ENCODE measurements at regions not wholly inside any gene's neighbourhood (a gene's known extent, or its start where the extent isn't known, plus 50 kb on each side); places are given as distances from the start of the nearest gene placed in this dataset.

DNA sequence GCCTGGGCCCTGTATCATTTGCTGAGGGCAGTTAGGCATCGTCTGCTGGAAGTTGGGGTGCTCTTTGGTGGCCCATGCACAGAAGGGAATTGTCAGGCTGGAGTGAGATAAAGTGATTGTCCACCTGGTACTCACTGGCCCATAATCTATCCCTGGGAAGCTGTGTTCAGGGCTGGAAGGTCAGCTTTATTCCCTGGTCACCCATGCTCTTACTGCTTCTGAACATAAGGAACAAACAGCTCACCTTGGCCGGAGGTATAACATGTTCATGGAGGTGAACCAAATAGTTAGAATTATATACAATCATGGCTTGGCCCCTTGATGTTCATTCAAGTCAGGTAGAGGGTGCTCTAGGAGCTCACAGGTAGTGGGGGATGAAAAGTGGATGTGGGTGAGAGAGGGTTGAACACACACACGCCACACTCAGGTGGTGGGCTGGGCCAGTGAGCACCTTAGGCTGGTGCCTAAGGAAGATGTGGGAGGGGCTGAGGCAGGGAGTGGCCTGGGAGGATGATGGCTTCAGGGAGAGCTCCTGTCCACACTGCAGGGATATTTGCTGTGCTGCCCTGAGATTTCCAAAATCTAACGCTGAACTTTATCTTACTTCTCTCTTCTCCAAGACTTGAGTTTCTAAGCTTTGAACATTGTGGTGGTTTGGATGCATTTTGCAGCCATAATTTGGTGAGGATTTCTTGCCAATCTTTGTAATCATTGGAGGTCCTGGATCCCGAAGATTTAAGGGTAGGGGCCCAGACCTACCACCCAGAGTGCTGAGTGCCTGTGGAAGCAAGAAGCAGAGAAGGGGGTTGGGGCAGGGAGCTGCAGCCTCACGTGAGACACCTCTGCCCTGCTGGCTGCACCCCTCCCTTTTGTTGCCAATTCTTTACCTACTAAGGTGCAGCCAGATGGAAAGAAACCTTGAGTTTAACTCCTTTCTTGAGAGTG, 420.6 kb downstream of the ZNF536 start:
- TF ChIP-seq YY1 (IDR thresholded peaks at IDR 0.05; ENCODE audit: low read depth, low read length) (no peak), BRCA1 (IDR thresholded peaks at IDR 0.05; ENCODE audit: low read depth, low read length) (no peak), EGR1 (IDR thresholded peaks at IDR 0.05; ENCODE audit: borderline replicate concordance, low read depth, low read length) (no peak), POLR2A (IDR thresholded peaks at IDR 0.05; ENCODE audit: control extremely low read depth in 1 of 2, low read depth in 2 of 2, low read length in 2 of 2) (no peak), CEBPB (IDR thresholded peaks at IDR 0.05; ENCODE audit: low read depth, low read length) (no peak)
- TF ChIP-seq, protein P1, sequence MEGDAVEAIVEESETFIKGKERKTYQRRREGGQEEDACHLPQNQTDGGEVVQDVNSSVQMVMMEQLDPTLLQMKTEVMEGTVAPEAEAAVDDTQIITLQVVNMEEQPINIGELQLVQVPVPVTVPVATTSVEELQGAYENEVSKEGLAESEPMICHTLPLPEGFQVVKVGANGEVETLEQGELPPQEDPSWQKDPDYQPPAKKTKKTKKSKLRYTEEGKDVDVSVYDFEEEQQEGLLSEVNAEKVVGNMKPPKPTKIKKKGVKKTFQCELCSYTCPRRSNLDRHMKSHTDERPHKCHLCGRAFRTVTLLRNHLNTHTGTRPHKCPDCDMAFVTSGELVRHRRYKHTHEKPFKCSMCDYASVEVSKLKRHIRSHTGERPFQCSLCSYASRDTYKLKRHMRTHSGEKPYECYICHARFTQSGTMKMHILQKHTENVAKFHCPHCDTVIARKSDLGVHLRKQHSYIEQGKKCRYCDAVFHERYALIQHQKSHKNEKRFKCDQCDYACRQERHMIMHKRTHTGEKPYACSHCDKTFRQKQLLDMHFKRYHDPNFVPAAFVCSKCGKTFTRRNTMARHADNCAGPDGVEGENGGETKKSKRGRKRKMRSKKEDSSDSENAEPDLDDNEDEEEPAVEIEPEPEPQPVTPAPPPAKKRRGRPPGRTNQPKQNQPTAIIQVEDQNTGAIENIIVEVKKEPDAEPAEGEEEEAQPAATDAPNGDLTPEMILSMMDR (IDR thresholded peaks at IDR 0.05; ENCODE audit: control extremely low read depth in 1 of 3, insufficient read depth in 1 of 3, low read depth in 1 of 3, low read length in 3 of 3) = no peak
